GM19035 (cell line): ENCODE measurements at regions not wholly inside any gene's neighbourhood (a gene's known extent, or its start where the extent isn't known, plus 50 kb on each side); places are given as distances from the start of the nearest gene placed in this dataset.

ENCODE experiments used
- ATAC-seq: cut with Tn5 transposase; IDR thresholded peaks from one replicate; pipeline ENCODE4 v1.9.1; 2021; ENCODE audit not compliant: unreplicated experiment

DNA sequence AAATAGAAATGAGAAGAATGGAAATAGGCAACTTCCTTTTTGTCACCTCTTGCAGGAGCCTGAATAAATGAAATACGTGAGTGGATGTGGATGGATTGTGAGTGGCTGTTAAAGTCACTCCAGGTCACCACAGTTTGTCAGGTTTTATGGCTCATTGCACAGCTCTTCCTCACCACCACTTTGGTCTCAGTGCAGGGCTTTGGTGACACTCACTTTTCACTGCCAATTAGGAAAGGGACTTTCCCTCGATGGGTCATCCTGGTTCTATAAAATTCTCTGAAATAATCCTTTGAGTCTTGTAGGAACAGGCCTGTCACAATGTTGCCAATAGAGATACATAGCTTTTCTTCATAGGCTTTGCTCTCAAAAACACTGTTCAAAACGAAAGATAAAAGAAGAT is 172.4 kb upstream of the C11orf87 start:
- no peak for ATAC-seq

DNA sequence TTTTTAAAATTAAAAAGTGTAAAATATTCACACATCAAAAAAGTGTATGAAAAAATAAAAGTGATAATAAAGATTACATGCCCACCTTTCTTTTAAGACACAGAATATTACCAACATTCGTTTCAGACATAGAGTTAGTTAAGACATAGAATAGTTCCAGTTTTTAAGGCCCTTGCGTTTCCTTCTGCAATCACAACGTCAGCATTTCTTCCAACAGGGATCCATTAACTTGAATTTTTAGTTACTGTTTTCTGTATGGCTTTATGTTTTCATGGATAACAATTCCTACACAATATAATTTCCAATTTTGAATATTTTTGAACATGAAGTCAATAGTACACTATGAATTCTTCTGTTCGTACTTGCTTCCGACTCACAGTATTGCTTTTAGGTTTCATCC is 170.8 kb upstream of the C11orf87 start:
- no peak for ATAC-seq

DNA sequence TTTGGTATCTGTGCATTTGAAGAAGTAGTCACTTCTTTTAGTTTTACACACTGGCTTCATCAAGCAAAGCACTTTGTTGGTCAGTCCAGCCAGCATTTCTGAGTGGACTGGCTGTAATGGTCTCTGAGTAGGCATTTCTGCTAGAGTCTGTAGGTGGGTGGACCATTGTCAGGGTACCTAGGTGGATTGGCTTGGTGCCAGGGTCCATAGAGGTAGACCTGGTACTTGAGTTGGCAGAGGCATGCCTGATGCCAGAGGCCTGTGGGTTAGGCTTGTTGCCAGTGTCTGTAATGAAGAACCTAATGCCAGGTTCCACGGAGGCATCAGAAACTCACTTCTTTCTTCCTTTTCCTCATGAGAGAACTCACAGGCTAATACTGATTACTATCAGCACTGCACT is 157.9 kb upstream of the C11orf87 start:
- ATAC-seq: no peak

DNA sequence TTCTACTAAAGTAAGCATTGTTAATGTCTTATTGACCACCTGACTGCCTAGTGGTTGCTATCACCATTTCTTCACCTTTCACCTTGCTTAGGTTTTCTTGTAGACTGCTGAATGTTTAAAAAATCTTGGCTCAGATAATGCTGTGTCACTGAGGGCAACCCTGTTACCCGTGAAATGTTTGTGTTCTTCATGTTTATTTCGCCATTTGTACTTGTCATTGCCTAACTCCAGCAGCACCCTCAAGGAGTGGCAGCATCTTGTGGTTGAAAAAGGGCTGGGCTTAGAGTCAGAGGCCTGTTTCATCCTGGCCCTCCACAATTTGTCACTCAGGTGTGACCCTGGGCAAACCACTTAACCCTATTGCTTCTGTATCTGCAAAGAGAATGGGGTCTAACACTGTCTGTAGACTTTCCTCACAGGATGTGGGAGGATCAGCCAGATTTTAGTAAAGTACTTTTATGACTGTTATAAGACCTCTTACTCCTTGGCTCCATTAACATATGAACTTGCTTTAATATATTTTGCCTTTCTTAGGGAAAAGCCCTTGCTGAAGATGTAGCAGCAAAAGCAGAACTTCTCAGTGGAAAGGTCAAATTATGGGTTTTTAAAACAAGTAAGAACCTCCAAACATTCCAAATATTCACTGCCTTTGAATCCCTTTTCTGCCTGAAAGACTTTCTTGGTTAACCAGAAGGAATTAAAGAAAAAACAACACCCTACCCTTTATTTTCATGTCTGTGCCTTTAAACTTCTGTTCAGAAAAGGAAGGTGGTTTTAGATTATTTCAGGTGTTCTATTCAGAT is 154.5 kb upstream of the C11orf87 start:
- no peak for ATAC-seq

DNA sequence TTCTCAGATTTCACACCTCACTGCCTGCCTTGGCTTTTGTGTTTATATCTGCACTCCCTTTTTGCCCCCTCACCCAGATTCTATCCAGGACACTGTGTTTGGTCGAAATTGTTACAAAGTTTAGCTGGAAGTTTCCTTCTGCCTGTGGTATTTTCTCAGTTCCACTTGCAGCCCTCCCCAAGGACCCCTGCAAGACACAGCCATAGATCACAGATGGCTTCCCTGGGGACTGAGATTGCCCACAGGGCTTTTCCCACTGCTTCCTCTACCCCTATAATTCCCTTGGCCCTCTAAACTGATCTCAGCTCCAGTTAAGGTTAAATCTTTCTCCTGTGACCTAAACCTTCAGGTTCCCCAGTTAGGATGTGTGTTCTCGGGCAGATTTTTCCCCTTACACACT is 146.1 kb upstream of the C11orf87 start:
- no peak for ATAC-seq

DNA sequence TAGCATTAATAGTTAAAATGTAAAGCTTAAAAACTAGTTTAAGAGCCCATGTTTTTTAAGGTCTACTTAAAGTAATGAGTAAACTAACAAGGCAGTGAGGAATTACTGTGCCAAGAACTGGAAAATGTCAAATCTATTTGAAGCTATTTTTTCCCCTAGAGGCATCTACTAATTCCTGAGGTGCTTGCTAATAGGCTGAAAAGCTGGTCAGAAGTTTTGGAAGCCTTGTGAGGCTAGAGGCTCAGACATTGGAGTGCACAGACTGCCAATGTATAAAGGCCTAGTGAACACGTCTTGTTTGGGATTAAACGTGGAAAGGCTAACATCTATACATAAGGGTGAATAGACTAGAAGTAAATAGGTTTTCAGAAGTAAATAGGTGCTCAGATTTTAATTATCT is 136.5 kb upstream of the C11orf87 start:
- no peak for ATAC-seq

DNA sequence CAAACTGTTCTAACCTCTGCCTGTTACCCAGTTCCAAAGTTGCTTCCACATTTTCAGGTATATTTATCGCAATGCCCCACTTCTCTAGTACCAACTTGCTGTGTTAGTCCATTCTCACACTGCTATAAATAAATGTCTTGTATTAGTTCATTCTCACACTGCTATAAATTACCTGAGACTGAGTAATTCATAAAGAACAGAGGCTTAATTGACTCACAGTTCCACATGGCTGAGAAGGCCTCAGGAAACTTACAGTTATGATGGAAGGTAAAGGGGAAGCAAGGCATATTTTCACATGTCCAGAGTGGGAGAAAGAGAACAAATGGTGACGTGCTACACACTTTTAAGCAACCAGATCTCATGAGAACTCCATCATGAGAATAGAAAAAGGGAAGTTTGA is 130.4 kb upstream of the C11orf87 start:
- no peak for ATAC-seq

DNA sequence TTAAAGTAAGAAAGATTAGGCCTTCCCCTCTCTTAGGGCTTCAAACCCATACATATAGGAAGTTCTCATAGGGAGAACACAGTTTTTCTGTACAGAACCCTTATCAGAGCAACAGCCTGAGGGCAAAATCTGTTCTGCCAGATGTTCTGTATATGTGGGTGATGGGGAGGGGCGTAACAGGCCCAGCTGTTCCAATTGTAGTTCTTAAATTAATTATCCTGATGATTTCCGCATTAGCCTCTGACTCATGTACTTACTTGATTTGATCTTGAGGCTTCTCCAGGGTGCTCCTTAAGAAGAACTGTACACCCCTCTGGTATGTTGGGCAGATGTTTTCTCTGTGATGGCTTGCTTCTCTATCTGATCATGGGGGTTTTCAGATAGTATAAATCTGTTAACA is 123.1 kb upstream of the C11orf87 start:
- no peak for ATAC-seq

DNA sequence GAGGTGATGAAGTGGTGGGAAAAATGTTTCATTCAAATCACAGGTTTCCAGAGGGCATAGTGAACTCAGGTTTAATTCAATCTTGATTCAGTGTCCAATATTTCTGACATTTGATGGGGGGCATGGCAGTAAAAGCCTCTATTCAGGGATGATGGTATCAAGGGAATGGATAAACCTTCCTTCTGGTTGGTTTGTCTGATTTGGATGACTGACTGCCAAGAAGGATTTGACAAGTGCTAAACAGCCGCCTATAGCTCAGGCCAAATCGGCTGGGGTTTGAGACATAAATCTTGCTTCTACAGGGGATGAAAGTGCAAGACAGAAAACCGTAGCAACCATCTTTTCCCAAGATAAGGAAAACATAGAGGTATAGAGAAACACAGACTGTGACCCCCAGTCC is 121.8 kb upstream of the C11orf87 start:
- no peak for ATAC-seq

DNA sequence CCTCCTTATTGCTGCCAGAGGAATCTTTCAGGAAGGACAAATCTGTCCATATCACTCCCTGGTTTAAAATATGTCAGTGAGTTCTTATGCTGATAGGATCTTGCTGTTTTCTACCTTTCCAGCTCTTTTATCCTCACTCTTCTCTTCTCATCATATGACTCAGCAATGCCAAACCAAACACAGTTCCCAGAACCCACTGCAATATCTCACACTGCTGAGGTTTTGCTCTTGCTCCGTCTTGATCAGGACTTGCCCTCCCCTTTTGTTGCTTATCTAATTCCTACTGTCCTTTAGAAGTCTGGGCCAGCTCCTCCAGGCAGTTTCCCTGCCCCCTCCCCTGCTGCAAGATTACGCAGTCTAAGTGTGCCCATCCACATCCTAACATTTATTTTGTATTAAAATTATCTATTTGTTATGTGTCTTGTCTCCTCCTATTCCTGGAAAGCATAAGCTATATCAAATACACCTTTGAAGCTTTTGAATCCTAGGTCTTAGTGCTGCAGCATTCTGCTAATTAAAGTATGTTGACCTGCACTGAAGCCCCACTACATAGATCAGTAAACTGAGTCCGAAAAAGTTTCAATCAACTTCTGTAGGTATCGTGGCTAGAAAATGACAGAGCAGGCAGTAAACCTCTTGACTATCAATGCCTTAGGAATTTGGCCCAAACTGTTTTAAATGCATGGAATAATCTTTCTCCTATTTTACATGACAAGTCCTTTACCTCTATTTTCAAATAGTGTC is 119.2 kb upstream of the C11orf87 start:
- no peak for ATAC-seq

DNA sequence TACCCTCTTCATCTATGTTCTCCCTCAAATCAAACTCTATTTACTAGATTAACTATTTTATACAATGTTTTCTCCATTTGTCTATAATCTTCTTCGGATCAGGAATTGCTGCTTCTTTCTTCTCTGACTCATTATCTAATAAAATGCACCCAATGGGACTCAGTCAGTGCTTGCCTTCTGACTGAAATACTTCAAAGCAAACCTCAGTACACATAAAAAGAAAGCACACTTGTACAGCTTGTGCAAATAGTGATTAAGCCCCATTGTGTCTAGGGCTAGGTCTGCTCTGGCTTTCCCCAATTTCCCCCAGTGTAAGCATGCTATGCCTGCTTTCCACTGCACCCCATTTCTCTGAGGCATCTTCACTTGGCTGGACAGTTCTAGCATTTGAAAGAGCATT is 118.6 kb upstream of the C11orf87 start:
- ATAC-seq: no peak

DNA sequence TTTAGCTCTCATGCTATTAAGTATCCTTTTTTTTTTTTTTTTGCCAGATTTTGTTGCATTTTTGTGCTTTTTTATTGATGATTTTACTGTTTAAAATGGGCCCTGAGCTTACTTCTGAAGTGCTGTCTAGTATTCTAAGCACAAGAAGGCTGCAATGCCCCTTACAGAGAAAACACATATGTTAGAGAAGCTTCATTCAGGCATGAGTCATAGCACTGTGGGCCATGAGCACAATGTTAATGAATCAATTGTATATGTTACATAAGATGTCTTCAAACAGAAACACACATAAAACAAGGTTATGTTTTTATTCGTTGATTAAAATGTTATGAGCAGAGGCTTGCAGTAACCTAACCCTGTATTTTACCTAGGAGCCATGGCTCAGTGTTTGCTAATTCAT is 117.8 kb upstream of the C11orf87 start:
- ATAC-seq: no peak

DNA sequence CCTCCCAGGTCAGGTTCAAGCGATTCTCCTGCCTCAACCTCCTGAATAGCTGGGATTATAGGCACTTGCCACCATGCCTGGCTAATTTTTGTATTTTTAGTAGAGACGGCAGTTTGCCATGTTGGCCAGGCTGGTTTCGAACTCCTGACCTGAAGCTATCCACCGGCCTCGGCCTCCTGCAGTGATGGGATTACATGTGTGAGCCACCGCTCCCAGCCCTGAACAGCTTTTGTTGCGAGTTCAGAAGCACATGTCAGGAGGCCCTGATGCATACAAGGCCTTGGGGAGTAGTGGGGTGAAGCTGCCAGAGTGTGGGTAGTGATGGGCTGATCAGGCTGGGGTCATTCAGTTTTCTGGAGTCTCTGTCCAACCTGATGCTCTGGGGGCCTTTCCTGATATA is 117.0 kb upstream of the C11orf87 start:
- ATAC-seq: no peak

DNA sequence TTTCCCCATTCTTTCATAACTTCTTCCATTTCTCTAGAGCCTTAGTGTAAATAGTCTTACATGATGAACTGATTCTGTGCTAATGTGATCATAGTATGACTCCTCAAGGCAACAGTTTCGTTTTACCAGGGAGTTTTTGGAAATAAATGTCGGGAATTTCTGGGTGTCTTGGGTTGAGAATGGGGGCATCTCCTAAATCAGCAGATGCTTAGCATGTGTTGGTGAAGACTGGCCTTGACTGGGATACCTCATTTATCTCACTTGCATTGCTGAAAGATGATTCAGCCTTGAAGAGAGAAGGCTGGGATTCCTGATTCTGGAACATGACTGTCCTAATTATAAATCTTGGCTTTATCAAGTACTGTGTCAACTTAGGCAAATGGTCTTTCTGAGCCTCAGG is 115.7 kb upstream of the C11orf87 start:
- no peak for ATAC-seq

DNA sequence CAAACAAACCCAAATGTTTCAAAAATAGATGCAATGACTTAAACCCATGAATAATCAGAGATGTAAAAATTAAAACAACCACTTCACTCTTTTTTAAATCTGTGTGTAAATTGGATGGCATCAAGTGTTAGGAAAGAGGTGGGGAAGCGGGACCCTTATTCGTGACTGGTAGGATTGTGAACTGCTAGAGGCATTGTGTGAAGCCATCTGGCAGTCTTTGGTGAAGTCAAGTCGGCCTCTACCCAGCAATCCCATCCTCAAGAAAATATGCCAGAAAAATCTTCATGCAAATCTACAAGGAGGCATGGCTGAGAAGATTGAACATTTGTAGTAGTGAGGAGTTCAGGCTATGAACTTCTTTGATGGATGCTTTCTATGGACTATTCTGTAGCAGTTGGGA is 114.6 kb upstream of the C11orf87 start:
- no peak for ATAC-seq

DNA sequence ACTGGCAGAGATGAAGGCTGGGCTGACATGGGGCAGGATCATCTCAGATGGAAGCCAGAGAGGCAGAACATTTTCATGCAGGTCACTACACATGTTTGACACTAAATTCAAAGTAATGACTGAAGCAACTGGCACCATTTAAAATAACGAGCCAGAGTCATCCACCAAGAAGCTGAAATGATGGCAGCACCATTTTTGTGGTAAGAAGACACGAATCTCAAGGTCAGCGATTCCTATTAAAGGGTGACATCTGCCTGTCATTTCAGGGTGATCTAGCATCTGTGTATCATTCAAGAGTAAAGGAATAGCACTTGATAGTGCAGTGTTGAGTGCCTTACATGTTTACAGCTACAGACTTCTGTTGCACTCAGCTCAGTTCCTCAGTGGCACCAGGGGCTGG is 113.4 kb upstream of the C11orf87 start:
- no peak for ATAC-seq

DNA sequence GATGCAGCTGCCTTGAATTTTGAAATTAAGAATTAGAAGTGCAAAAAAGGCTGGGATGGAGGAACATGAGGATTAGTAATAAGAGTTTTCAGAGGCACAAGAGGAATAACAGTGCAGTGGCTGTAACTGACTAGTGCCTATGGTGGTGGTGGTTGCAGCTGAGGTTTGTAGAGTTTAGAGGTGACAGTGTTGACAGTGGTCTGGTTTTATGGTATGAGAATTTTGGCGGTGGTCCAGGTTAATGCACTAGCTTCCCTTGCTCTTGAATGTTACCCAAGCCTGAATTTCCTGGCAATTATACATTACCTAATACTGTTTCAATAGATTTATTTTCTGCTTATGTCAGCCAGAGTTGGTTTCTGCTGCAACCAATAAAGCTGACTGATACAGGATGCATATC is 112.8 kb upstream of the C11orf87 start:
- no peak for ATAC-seq

DNA sequence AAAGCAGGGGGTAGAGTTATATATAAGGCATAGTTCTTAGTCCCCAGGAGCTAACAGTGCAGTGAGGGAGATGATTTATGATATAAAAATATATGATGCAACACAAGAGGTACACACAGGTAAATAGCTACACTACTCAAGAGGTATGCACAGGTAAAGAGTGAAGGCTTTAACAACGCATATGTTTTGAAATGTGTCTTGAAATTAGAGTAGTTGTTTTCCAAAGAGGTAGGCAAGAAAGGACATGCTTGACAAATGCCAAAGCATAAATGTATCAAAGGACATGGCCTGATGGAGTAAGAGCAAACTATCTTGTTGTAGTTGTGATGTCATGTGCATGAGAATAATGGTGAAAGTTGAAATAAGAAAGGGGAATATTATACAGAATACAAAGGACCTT is 104.3 kb upstream of the C11orf87 start:
- no peak for ATAC-seq

DNA sequence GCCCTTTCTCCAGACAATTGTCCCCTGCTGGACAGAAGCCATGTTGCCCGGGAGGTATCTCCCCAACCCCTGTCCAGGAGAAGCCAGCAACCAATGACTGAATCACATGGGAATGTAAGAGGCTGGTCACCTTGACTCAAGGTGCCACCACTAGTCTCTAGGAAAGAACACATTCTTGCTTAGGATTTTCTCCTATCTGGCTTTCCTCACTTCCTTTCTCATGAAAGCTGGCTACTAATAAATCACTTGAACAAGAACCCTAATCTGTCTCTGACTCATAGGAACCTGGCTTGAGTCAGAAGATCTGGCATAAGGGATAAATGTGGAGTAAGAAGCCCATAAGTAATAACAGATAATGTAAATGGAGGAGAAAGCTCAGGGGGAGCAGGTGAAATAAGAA is 101.4 kb upstream of the C11orf87 start:
- no peak for ATAC-seq

DNA sequence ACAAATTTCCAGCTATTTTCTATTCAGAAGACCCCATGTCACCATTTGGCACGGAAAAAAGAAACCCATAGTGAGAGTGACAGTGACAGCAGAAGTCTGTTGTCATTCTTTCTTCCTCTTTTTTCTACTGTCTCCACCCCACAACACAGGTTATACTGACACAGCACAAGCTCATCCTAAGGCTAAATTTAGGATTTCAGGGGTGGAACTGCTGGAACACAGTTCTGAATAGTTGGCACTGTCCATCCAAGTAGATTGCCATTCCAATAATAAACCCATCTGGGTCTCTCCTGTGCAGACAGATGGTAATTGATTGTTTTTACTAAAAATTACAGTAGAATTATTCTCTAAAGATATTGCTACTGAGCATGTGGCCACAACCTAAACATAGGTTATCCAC is 95.2 kb upstream of the C11orf87 start:
- no peak for ATAC-seq

DNA sequence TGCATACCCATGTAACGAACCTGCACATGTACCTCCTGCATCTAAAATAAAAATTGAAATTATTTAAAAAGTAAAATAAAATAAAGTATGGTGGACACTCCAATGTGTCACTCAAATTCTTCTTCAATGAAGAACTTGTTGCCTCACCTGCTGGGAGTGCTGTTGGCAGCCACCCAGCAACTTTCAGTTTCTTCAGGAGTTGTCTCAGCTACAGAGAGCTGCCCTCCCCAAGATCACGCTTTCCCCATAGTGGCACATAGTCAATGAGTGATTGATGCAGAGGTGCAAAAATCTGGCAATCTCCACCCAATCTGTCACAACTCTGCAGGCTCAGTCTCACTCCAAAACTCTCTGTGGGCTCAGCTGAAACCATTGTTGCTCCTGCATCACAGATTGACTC is 92.3 kb upstream of the C11orf87 start:
- no peak for ATAC-seq

DNA sequence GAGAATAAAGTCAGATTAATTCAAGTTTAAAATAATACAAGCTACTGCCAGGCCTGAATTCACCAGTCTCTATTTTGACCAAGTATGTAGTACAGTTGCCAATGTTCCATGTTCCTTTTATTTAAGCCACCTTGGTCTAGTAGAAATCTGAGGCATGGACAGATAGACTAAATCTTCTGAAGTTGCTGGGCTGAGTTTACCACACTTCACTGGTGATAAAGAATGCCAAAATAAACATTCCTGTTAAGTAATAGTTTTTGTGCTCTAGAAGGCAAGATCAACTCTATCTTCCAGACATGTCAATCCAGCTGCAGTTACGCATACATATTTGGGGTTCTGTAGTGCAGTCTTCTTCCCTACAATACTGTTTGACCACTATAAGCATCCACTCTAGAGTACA is 83.9 kb upstream of the C11orf87 start:
- ATAC-seq: no peak

DNA sequence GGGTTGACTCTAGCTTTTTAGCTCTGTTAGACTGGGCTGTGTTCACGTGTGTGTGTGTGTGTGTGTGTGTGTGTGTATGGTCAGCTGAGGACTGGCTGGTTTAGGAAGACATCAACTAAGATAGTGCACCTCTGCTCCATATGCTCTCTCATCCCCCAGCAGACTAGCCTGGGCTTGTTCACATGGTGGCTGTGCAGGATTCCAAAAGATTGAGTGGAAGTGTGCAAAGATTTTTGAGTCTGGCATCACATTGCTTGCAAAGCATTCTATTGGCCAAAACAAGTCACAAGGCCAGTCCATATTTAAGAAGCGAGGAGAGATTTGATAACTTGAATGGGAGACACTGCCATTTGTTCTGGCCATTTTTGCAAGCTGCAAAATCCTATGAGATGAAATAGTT is 79.7 kb upstream of the C11orf87 start:
- no peak for ATAC-seq
